Mononuclear cell (primary cell): ENCODE measurements at regions not wholly inside any gene's neighbourhood (a gene's known extent, or its start where the extent isn't known, plus 50 kb on each side); places are given as distances from the start of the nearest gene placed in this dataset.
"Not testable (repeated sequence)": the region's sequence is repeated elsewhere in the genome, so short reads cannot be mapped to it uniquely, and the experiment has no call there.

Experiments
- H3K27me3 ChIP-seq: 2 replicates; pipeline ENCODE4 v1.6.0; 2011; ENCODE audit warnings: low read length, control low read depth; ENCODE audit not compliant: insufficient read depth
- H3K4me1 ChIP-seq: 2 replicates; pipeline ENCODE4 v1.5.1; 2011; ENCODE audit warnings: mild to moderate bottlenecking, low read length, control low read depth; ENCODE audit not compliant: insufficient read depth
- H3K4me3 ChIP-seq: 2 replicates; pipeline ENCODE4 v1.5.1; 2011; ENCODE audit warnings: mild to moderate bottlenecking, low read length, moderate library complexity
- H3K9me3 ChIP-seq: 2 replicates; pipeline ENCODE4 v1.5.1; 2011; ENCODE audit warnings: low read depth, mild to moderate bottlenecking, control low read depth, low read length

GRCh38 chr2:176934869-176935415, 277.7 kb upstream of the HNRNPA3 start:
- no peak overlapping the region for H3K4me3 ChIP-seq
- H3K4me1 ChIP-seq, result peaks cover 24% of the 10 kb centered on the region
- H3K9me3 ChIP-seq, result no peaks in the 10 kb centered on the region
- H3K27me3 ChIP-seq, result peaks cover 3% of the 10 kb centered on the region

GRCh38 chr2:176935543-176936102, 277.0 kb upstream of the HNRNPA3 start:
- H3K4me3 ChIP-seq, result no peak overlapping the region
- peaks cover 3% of the 10 kb centered on the region for H3K27me3 ChIP-seq
- H3K4me1 ChIP-seq, result peaks cover 24% of the 10 kb centered on the region
- H3K9me3 ChIP-seq, result no peaks in the 10 kb centered on the region

- Histone ChIP-seq H3K4me1 (peaks cover 27% of the 10 kb centered on the region), H3K27me3 (peaks cover 3% of the 10 kb centered on the region), H3K4me3 (no peak overlapping the region), H3K9me3 (no peaks in the 10 kb centered on the region)
Observed at GRCh38 chr2:176936410-176936809, 276.2 kb upstream of the HNRNPA3 start.

GRCh38 chr2:176944998-176945397, 267.6 kb upstream of the HNRNPA3 start:
- Histone ChIP-seq H3K4me1 (peaks cover 4% of the 10 kb centered on the region), H3K9me3 (no peaks in the 10 kb centered on the region)

GRCh38 chr2:176947754-176948153, 264.8 kb upstream of the HNRNPA3 start:
- Histone ChIP-seq H3K4me1 (no peaks in the 10 kb centered on the region), H3K9me3 (no peaks in the 10 kb centered on the region), H3K27me3 (no peaks in the 10 kb centered on the region), H3K4me3 (no peak overlapping the region)

More at GRCh38 chr2:176944998-176945397, 267.6 kb upstream of the HNRNPA3 start:
- H3K4me3 ChIP-seq, result no peak overlapping the region
- H3K27me3 ChIP-seq, result no peaks in the 10 kb centered on the region

GRCh38 chr2:176951218-176951617, 261.4 kb upstream of the HNRNPA3 start:
- H3K4me1 ChIP-seq, H3K27me3 ChIP-seq, H3K9me3 ChIP-seq, H3K4me3 ChIP-seq: not testable (repeated sequence)

- Histone ChIP-seq H3K9me3 (no peaks in the 10 kb centered on the region), H3K4me1 (peaks cover 10% of the 10 kb centered on the region), H3K4me3 (no peak overlapping the region), H3K27me3 (no peaks in the 10 kb centered on the region)
Observed at GRCh38 chr2:176956791-176957190, 255.8 kb upstream of the HNRNPA3 start.

- H3K4me1 ChIP-seq, result peaks cover 10% of the 10 kb centered on the region
- H3K9me3 ChIP-seq, result no peaks in the 10 kb centered on the region
- H3K27me3 ChIP-seq, result no peaks in the 10 kb centered on the region
- no peak overlapping the region for H3K4me3 ChIP-seq
Observed at GRCh38 chr2:176959614-176960013, 253.0 kb upstream of the HNRNPA3 start.

- peaks cover 10% of the 10 kb centered on the region for H3K4me1 ChIP-seq
- H3K4me3 ChIP-seq, result no peak overlapping the region
- no peaks in the 10 kb centered on the region for H3K27me3 ChIP-seq
- no peaks in the 10 kb centered on the region for H3K9me3 ChIP-seq
Observed at GRCh38 chr2:176960061-176960460, 252.5 kb upstream of the HNRNPA3 start.

- Histone ChIP-seq H3K9me3 (no peaks in the 10 kb centered on the region), H3K4me1 (peaks cover 10% of the 10 kb centered on the region), H3K27me3 (no peaks in the 10 kb centered on the region), H3K4me3 (no peak overlapping the region)
Observed at GRCh38 chr2:176960736-176961520, 251.7 kb upstream of the HNRNPA3 start.

GRCh38 chr2:176961775-176962619, 250.6 kb upstream of the HNRNPA3 start:
- no peaks in the 10 kb centered on the region for H3K9me3 ChIP-seq
- H3K4me3 ChIP-seq, result no peak overlapping the region
- H3K4me1 ChIP-seq, result peaks cover 10% of the 10 kb centered on the region
- H3K27me3 ChIP-seq, result no peaks in the 10 kb centered on the region

GRCh38 chr2:176963568-176964287, 248.9 kb upstream of the HNRNPA3 start:
- Histone ChIP-seq H3K9me3 (no peaks in the 10 kb centered on the region), H3K27me3 (no peaks in the 10 kb centered on the region), H3K4me3 (no peak overlapping the region), H3K4me1 (peaks cover 10% of the 10 kb centered on the region)

GRCh38 chr2:176967911-176968450, 244.6 kb upstream of the HNRNPA3 start:
- Histone ChIP-seq H3K9me3 (no peaks in the 10 kb centered on the region), H3K4me3 (no peak overlapping the region), H3K4me1 (no peaks in the 10 kb centered on the region), H3K27me3 (no peaks in the 10 kb centered on the region)

GRCh38 chr2:176969642-176970359, 242.8 kb upstream of the HNRNPA3 start:
- H3K27me3 ChIP-seq, result no peaks in the 10 kb centered on the region
- H3K9me3 ChIP-seq, result no peaks in the 10 kb centered on the region
- no peaks in the 10 kb centered on the region for H3K4me1 ChIP-seq
- H3K4me3 ChIP-seq, result no peak overlapping the region
